IMR-90 (cell line): ENCODE measurements at regions not wholly inside any gene's neighbourhood (a gene's known extent, or its start where the extent isn't known, plus 50 kb on each side); places are given as distances from the start of the nearest gene placed in this dataset.

ENCODE experiments used
- ATAC-seq: fragments of 200-7000 bp; cut with Tn5 transposase; 2 replicates; pipeline ENCODE4 v1.9.1; 2020; ENCODE audit warnings: low read depth, mild to moderate bottlenecking, moderate library complexity
- BruUV-seq: library from RNA; stranded (reverse); fragments of 400-500 nt; replicated peaks from 2 replicates; lab custom pipeline; 2021; lab: Mats Ljungman, UMichigan
- CTCF ChIA-PET: fragments of 300-600 bp; formaldehyde crosslinking; extraction: SDS; loops from one replicate; lab custom pipeline; 2021; ENCODE audit warnings: antibody characterized with exemption; lab: Yijun Ruan, JAX
- POLR2A ChIA-PET: fragments of 300-600 bp; sonication (Branson Sonifier 250); formaldehyde crosslinking; loops from one replicate; lab custom pipeline; 2022; ENCODE audit warnings: antibody characterized with exemption; ENCODE audit not compliant: unreplicated experiment; lab: Charles Lee
- DNase-seq: peaks from one replicate; pipeline ENCODE4 v3.0.0; 2013
- H2AFZ ChIP-seq: replicated peaks from 2 replicates; pipeline ENCODE3; 2013; ENCODE audit warnings: low read length, mild to moderate bottlenecking; ENCODE audit not compliant: poor library complexity
- H2AK5ac ChIP-seq: 2 replicates; pipeline ENCODE4 v1.6.1; 2013; ENCODE audit warnings: low read depth, low read length, inconsistent platforms
- H2AK9ac ChIP-seq: replicated peaks from 2 replicates; pipeline ENCODE3; 2013; ENCODE audit warnings: mild to moderate bottlenecking, low read depth, low read length, moderate library complexity; ENCODE audit not compliant: poor library complexity
- H2BK120ac ChIP-seq: 2 replicates; pipeline ENCODE4 v1.6.1; 2013; ENCODE audit warnings: low read depth, low read length, inconsistent platforms
- H2BK15ac ChIP-seq: 3 replicates; pipeline ENCODE4 v1.6.1; 2013; ENCODE audit warnings: low read depth, low read length, inconsistent platforms
- H2BK20ac ChIP-seq: 2 replicates; pipeline ENCODE4 v1.6.1; 2013; ENCODE audit warnings: low read depth, mild to moderate bottlenecking, inconsistent platforms, low read length, moderate library complexity
- H2BK5ac ChIP-seq: 2 replicates; pipeline ENCODE4 v1.6.1; 2013; ENCODE audit warnings: mild to moderate bottlenecking, low read depth, low read length, inconsistent platforms; ENCODE audit not compliant: poor library complexity, severe bottlenecking
- H3K14ac ChIP-seq: replicated peaks from 2 replicates; pipeline ENCODE4 v1.6.1; 2013; ENCODE audit warnings: low read depth, low read length, inconsistent platforms
- H3K18ac ChIP-seq: 2 replicates; pipeline ENCODE4 v1.6.1; 2013; ENCODE audit warnings: low read depth, low read length, control low read depth
- H3K23ac ChIP-seq: 2 replicates; pipeline ENCODE4 v1.6.1; 2013; ENCODE audit warnings: low read depth, low read length, inconsistent platforms
- H3K27ac ChIP-seq: 2 replicates; pipeline ENCODE4 v1.5.1; 2013; ENCODE audit warnings: mild to moderate bottlenecking, control low read depth, low read length; ENCODE audit not compliant: insufficient read depth
- H3K27me3 ChIP-seq: 2 replicates; pipeline ENCODE4 v1.6.1; 2013; ENCODE audit warnings: low read length; ENCODE audit not compliant: control insufficient read depth, insufficient read depth
- H3K36me3 ChIP-seq: 2 replicates; pipeline ENCODE4 v1.6.1; 2013; ENCODE audit warnings: low read length, mixed read lengths; ENCODE audit not compliant: control insufficient read depth, insufficient read depth
- H3K4ac ChIP-seq: 2 replicates; pipeline ENCODE4 v1.6.1; 2013; ENCODE audit warnings: low read depth, low read length, inconsistent platforms
- H3K4me1 ChIP-seq: 2 replicates; pipeline ENCODE4 v1.6.1; 2013; ENCODE audit warnings: low read length, mixed read lengths; ENCODE audit not compliant: control insufficient read depth, insufficient read depth
- H3K4me2 ChIP-seq: 2 replicates; pipeline ENCODE4 v1.6.1; 2013; ENCODE audit warnings: low read depth, mild to moderate bottlenecking, control low read depth, low read length, moderate library complexity
- H3K4me3 ChIP-seq: 2 replicates; pipeline ENCODE4 v1.5.1; 2013; ENCODE audit warnings: low read depth, mild to moderate bottlenecking, control low read depth, low read length, moderate library complexity; ENCODE audit not compliant: insufficient read depth
- H3K56ac ChIP-seq: 2 replicates; pipeline ENCODE4 v1.6.1; 2013; ENCODE audit warnings: low read length, inconsistent platforms; ENCODE audit not compliant: insufficient read depth; ENCODE audit errors: extremely low read depth
- H3K79me1 ChIP-seq, 2 experiments: 2 replicates each; pipeline ENCODE4 v1.6.1; 2013; ENCODE audit warnings: low read length in 2 of 2, inconsistent platforms in 1 of 2, low read depth in 1 of 2
- H3K9ac ChIP-seq: 2 replicates; pipeline ENCODE4 v1.6.1; 2013; ENCODE audit warnings: low read depth, low read length, control low read depth
- H3K9me1 ChIP-seq: 2 replicates; pipeline ENCODE4 v1.6.1; 2013; ENCODE audit warnings: low read length, inconsistent platforms; ENCODE audit not compliant: insufficient read depth
- H3K9me3 ChIP-seq: 2 replicates; pipeline ENCODE4 v1.6.1; 2013; ENCODE audit warnings: low read length; ENCODE audit not compliant: control insufficient read depth, insufficient read depth
- H4K20me1 ChIP-seq: 2 replicates; pipeline ENCODE4 v1.6.1; 2013; ENCODE audit warnings: low read length, inconsistent platforms; ENCODE audit not compliant: insufficient read depth
- H4K5ac ChIP-seq: 2 replicates; pipeline ENCODE4 v1.6.1; 2013; ENCODE audit warnings: mild to moderate bottlenecking, low read depth, low read length, control low read depth
- H4K8ac ChIP-seq, 2 experiments: 2 replicates each; pipeline ENCODE4 v1.6.1; 2013; ENCODE audit warnings: low read depth in 2 of 2, low read length in 2 of 2, control low read depth in 1 of 2, inconsistent platforms in 1 of 2
- H4K91ac ChIP-seq: 2 replicates; pipeline ENCODE4 v1.6.1; 2013; ENCODE audit warnings: low read depth, low read length, inconsistent platforms; ENCODE audit not compliant: insufficient read depth
- BHLHE40 ChIP-seq: fragments of 150-350 bp; IDR thresholded peaks from 2 replicates; pipeline ENCODE4 v1.6.1; 2016; ENCODE audit warnings: mild to moderate bottlenecking, low read depth, low read length
- ELK1 ChIP-seq: fragments of 150-350 bp; IDR thresholded peaks from 2 replicates; pipeline ENCODE4 v1.6.1; 2016; ENCODE audit warnings: low read depth, mild to moderate bottlenecking, low read length, moderate library complexity, borderline replicate concordance
- MAFK ChIP-seq: IDR thresholded peaks from 2 replicates; pipeline ENCODE4 v1.6.1; 2012; ENCODE audit warnings: low read depth, low read length, improper control_type of control experiment
- MAZ ChIP-seq: IDR thresholded peaks from 2 replicates; pipeline ENCODE4 v1.6.1; 2012; ENCODE audit warnings: low read depth, mild to moderate bottlenecking, low read length, improper control_type of control experiment, moderate library complexity, borderline replicate concordance
- NFE2L2 ChIP-seq: fragments of 150-350 bp; IDR thresholded peaks from 2 replicates; pipeline ENCODE4 v1.6.1; 2016; ENCODE audit warnings: low read depth, mild to moderate bottlenecking, low read length
- RAD21 ChIP-seq: IDR thresholded peaks from 2 replicates; pipeline ENCODE4 v1.6.1; 2012; ENCODE audit warnings: low read length, improper control_type of control experiment
- whole genome bisulfite sequencing, 2 experiments: methylation state at CpG; one replicate each; pipeline versions ENCODE4 v1.1.5 to v1.1.7; 2013; ENCODE audit warnings: missing lambda C conversion rate in 2 of 2; ENCODE audit not compliant: insufficient read length in 1 of 2; ENCODE audit errors: extremely low coverage in 2 of 2; 5-methylcytosine and 5-hydroxymethylcytosine counted together
- dilution Hi-C: fragments of 300-500 bp; cut with HindIII; formaldehyde crosslinking; loops from one replicate; pipeline ENCODE4 v1.14.3; 2018; ENCODE audit warnings: low sequenced_read_pairs; ENCODE audit not compliant: unreplicated experiment
- in situ Hi-C: fragments of 300-500 bp; cut with MboI; formaldehyde crosslinking; loops from 3 replicates; pipeline ENCODE4 v1.14.3; 2019; ENCODE audit warnings: low sequenced_read_pairs, inconsistent platforms, mixed read lengths
- intact Hi-C: fragments of 100-400 bp; cut with micrococcal nuclease; formaldehyde crosslinking; loops from 2 replicates; pipeline ENCODE4 v1.10.0; 2022

DNA sequence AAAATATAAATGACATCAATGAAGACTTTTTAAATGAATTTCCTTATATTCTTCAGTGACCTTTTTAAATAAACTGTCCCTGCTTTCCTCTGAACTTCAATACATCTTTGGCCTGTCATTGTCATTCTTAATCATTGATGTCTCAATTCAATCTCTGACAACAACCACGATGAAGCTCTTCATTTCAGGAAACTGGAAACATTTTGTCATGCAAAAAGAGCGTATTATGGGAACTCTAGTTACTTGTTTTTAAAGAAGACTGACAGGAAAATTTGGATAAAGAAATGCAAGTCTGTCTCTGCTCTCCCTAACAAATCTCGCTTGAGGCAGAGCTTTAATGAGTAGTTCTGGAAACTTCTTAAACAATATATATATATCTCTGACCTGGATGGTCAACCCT lies 535.8 kb upstream of the ADGRL2 start:
- no peak overlapping the region for H4K8ac ChIP-seq
- ChIA-PET POLR2A (no interaction called here), CTCF (no interaction called here)
- H3K9me1 ChIP-seq, result no peaks in the 10 kb centered on the region
- H3K27ac ChIP-seq, result no peak overlapping the region
- H3K4me2 ChIP-seq, result no peak overlapping the region
- no peak overlapping the region for H3K56ac ChIP-seq
- no peak overlapping the region for H4K5ac ChIP-seq
- TF ChIP-seq NFE2L2 (no peak), RAD21 (no peak), ELK1 (no peak), MAFK (no peak), BHLHE40 (no peak), MAZ (no peak)
- no peak for ATAC-seq
- H3K9ac ChIP-seq, result no peak overlapping the region
- intact Hi-C loops (no loop called here), dilution Hi-C loops (no loop called here), in situ Hi-C loops (no loop called here)
- H3K36me3 ChIP-seq, result no peaks in the 10 kb centered on the region
- H3K4me3 ChIP-seq, result no peak overlapping the region
- H4K20me1 ChIP-seq, result no peaks in the 10 kb centered on the region
- no peak overlapping the region for H3K18ac ChIP-seq
- H3K79me1 ChIP-seq, result no peaks in the 10 kb centered on the region
- H4K91ac ChIP-seq, result no peak overlapping the region
- H2AK9ac ChIP-seq, result no peak overlapping the region
- H3K9me3 ChIP-seq, result no peaks in the 10 kb centered on the region
- WGBS, 2 experiments, result no CpG with 5 or more reads among the region's 3 CpGs
- no peaks in the 10 kb centered on the region for H3K4me1 ChIP-seq
- no peak overlapping the region for H3K4ac ChIP-seq
- no peak overlapping the region for H2BK120ac ChIP-seq
- no peak for DNase-seq
- H2BK20ac ChIP-seq, result no peak overlapping the region
- H2BK15ac ChIP-seq, result no peak overlapping the region
- H2AK5ac ChIP-seq, result no peak overlapping the region
- H3K14ac ChIP-seq, result no peak overlapping the region
- no TSS peak for BruUV-seq
- H2BK5ac ChIP-seq, result no peak overlapping the region
- H3K23ac ChIP-seq, result no peak overlapping the region
- no peaks in the 10 kb centered on the region for H3K27me3 ChIP-seq
- H2AFZ ChIP-seq, result no peak overlapping the region
